SK-N-SH (cell line): ENCODE measurements at regions not wholly inside any gene's neighbourhood (a gene's known extent, or its start where the extent isn't known, plus 50 kb on each side); places are given as distances from the start of the nearest gene placed in this dataset.

Source experiments
- CTCF ChIA-PET: fragments of 300-600, 350-600 bp; formaldehyde crosslinking; extraction: SDS; loops from one replicate; lab custom pipeline; 2021; lab: Yijun Ruan, JAX
- POLR2A ChIA-PET: fragments of 350-600 bp; sonication (Branson Sonifier 250); formaldehyde crosslinking; extraction: SDS; loops from one replicate; lab custom pipeline; 2020; ENCODE audit warnings: antibody characterized with exemption, inconsistent platforms; lab: Yijun Ruan, JAX
- DNase-seq: peaks from one replicate; pipeline ENCODE4 v3.0.0; 2012
- H2AFZ ChIP-seq: fragments of 200-600 bp; sonication (generic); 2 replicates; pipeline ENCODE4 v1.8.1; 2016; ENCODE audit warnings: antibody characterized with exemption, mild to moderate bottlenecking, low read depth
- H3F3A ChIP-seq: fragments of 200-600 bp; sonication (generic); replicated peaks from 2 replicates; pipeline ENCODE3; 2016; ENCODE audit warnings: antibody characterized with exemption, mild to moderate bottlenecking; ENCODE audit not compliant: insufficient read depth
- H3K27ac ChIP-seq, 2 experiments: fragments of 200-500 bp in 1 of 2; fragments of 200-600 bp in 1 of 2; sonication (Bioruptor generic) in 1 of 2; sonication (generic), shearing (Covaris generic) in 1 of 2; 2 replicates each; pipeline versions ENCODE4 v1.5.1 to v1.6.1; 2014 to 2016; ENCODE audit warnings: low read depth in 2 of 2, inconsistent platforms in 1 of 2, low read length in 1 of 2, mild to moderate bottlenecking in 1 of 2, mixed read lengths in 1 of 2
- H3K27me3 ChIP-seq: fragments of 200-600 bp; sonication (generic), shearing (Covaris generic); 2 replicates; pipeline ENCODE4 v1.6.1; 2016; ENCODE audit warnings: mixed run types; ENCODE audit not compliant: insufficient read depth
- H3K36me3 ChIP-seq, 2 experiments: fragments of 200-500 bp in 1 of 2; fragments of 200-600 bp in 1 of 2; sonication (Bioruptor generic) in 1 of 2; sonication (generic) in 1 of 2; replicated peaks in 1 of 2; 2 replicates each; pipeline versions ENCODE3 to v1.5.1; 2014 to 2016; ENCODE audit warnings: low read length in 1 of 2, mild to moderate bottlenecking in 1 of 2; ENCODE audit not compliant: insufficient read depth in 2 of 2, control insufficient read depth in 1 of 2
- H3K4me1 ChIP-seq, 2 experiments: fragments of 200-500 bp in 1 of 2; fragments of 200-600 bp in 1 of 2; sonication (Bioruptor generic) in 1 of 2; sonication (generic), shearing (Covaris generic) in 1 of 2; 2 replicates each; pipeline versions ENCODE4 v1.5.1 to v1.6.1; 2014 to 2016; ENCODE audit warnings: low read depth in 1 of 2, low read length in 1 of 2, mixed run types in 1 of 2; ENCODE audit not compliant: insufficient read depth in 2 of 2, control insufficient read depth in 1 of 2
- H3K4me2 ChIP-seq: fragments of 200-600 bp; sonication (generic), shearing (Covaris generic); 2 replicates; pipeline ENCODE4 v1.6.1; 2017; ENCODE audit warnings: mixed run types
- H3K4me3 ChIP-seq, 2 experiments: fragments of 200-500 bp in 1 of 2; fragments of 200-600 bp in 1 of 2; sonication (Bioruptor generic) in 1 of 2; sonication (generic), shearing (Covaris generic) in 1 of 2; 2 replicates each; pipeline versions ENCODE4 v1.5.1 to v1.8.1; 2014 to 2016; ENCODE audit warnings: low read depth in 2 of 2, inconsistent platforms in 1 of 2, low read length in 1 of 2, mild to moderate bottlenecking in 1 of 2, mixed read lengths in 1 of 2, moderate library complexity in 1 of 2
- H3K79me2 ChIP-seq: fragments of 200-600 bp; sonication (generic); 2 replicates; pipeline ENCODE4 v1.8.1; 2017; ENCODE audit warnings: mild to moderate bottlenecking; ENCODE audit not compliant: insufficient read depth
- H3K9ac ChIP-seq: fragments of 200-600 bp; sonication (generic); 2 replicates; pipeline ENCODE4 v1.6.1; 2017; ENCODE audit warnings: mixed run types
- H3K9me2 ChIP-seq: fragments of 200-600 bp; sonication (generic); 2 replicates; pipeline ENCODE4 v1.6.1; 2017; ENCODE audit warnings: mixed run types
- H3K9me3 ChIP-seq: fragments of 200-600 bp; sonication (generic); 2 replicates; pipeline ENCODE4 v1.6.1; 2017; ENCODE audit warnings: mixed run types, mild to moderate bottlenecking, moderate library complexity
- H4K20me1 ChIP-seq: fragments of 200-600 bp; sonication (generic); 2 replicates; pipeline ENCODE4 v1.6.1; 2017; ENCODE audit warnings: mild to moderate bottlenecking, mixed run types; ENCODE audit not compliant: insufficient read depth
- CTCF ChIP-seq: fragments of 200-600 bp; sonication (generic); IDR thresholded peaks from 2 replicates; pipeline ENCODE4 v1.6.1; 2017; ENCODE audit warnings: antibody characterized with exemption, mild to moderate bottlenecking, moderate library complexity
- ELF1 ChIP-seq: IDR thresholded peaks from 2 replicates; pipeline ENCODE4 v1.4.0; 2012
- EP300 ChIP-seq, 2 experiments: IDR thresholded peaks; 2 replicates each; pipeline versions ENCODE4 v1.4.0 to v1.6.1; 2012; ENCODE audit warnings: borderline replicate concordance in 1 of 2, low read depth in 1 of 2, low read length in 1 of 2
- GATA2 ChIP-seq: sonication (generic); formaldehyde crosslinking; IDR thresholded peaks from 2 replicates; pipeline ENCODE4 v1.5.0; 2020; ENCODE audit warnings: mild to moderate bottlenecking, missing genetic modification reagents
- IRF3 ChIP-seq: fragments of 150-350 bp; IDR thresholded peaks from 2 replicates; pipeline ENCODE4 v1.6.1; 2016; ENCODE audit warnings: mild to moderate bottlenecking, low read depth, low read length
- JUND ChIP-seq: IDR thresholded peaks from 2 replicates; pipeline ENCODE4 v1.4.0; 2012
- MXI1 ChIP-seq: IDR thresholded peaks from 2 replicates; pipeline ENCODE4 v1.6.1; 2012; ENCODE audit warnings: mild to moderate bottlenecking, low read depth, low read length, improper control_type of control experiment
- NFIC ChIP-seq: IDR thresholded peaks from 2 replicates; pipeline ENCODE4 v1.4.0; 2012; ENCODE audit warnings: borderline replicate concordance
- POLR2AphosphoS5 ChIP-seq: IDR thresholded peaks from 2 replicates; pipeline ENCODE4 v1.6.1; 2012; ENCODE audit warnings: low read depth, low read length
- RCOR1 ChIP-seq: fragments of 150-350 bp; IDR thresholded peaks from 2 replicates; pipeline ENCODE4 v1.6.1; 2017; ENCODE audit warnings: antibody characterized with exemption, low read length
- RFX5 ChIP-seq: IDR thresholded peaks from 2 replicates; pipeline ENCODE4 v1.6.1; 2012; ENCODE audit warnings: mild to moderate bottlenecking, improper control_type of control experiment, low read length
- RXRA ChIP-seq: IDR thresholded peaks from 2 replicates; pipeline ENCODE4 v1.4.0; 2012; ENCODE audit warnings: low read depth, mild to moderate bottlenecking, borderline replicate concordance
- SMC3 ChIP-seq: IDR thresholded peaks from 2 replicates; pipeline ENCODE4 v1.6.1; 2012; ENCODE audit warnings: low read depth, low read length, improper control_type of control experiment
- TAF1 ChIP-seq: IDR thresholded peaks from 2 replicates; pipeline ENCODE4 v1.6.1; 2012; ENCODE audit warnings: low read depth, mild to moderate bottlenecking, low read length, moderate library complexity, borderline replicate concordance
- TCF12 ChIP-seq: IDR thresholded peaks from 2 replicates; pipeline ENCODE4 v1.4.0; 2012
- TEAD4 ChIP-seq: IDR thresholded peaks from 2 replicates; pipeline ENCODE4 v1.4.0; 2012; ENCODE audit warnings: mild to moderate bottlenecking, borderline replicate concordance; ENCODE audit not compliant: insufficient read depth
- USF1 ChIP-seq: IDR thresholded peaks from 2 replicates; pipeline ENCODE4 v1.4.0; 2012; ENCODE audit warnings: low read depth, borderline replicate concordance
- USF2 ChIP-seq: fragments of 150-350 bp; IDR thresholded peaks from 2 replicates; pipeline ENCODE4 v1.6.1; 2017; ENCODE audit warnings: antibody characterized with exemption, low read length, low read depth, borderline replicate concordance
- WGBS: methylation state at CpG from one replicate; pipeline ENCODE4 v1.1.6; 2017; ENCODE audit warnings: low lambda C conversion rate; 5-methylcytosine and 5-hydroxymethylcytosine counted together

GRCh38 chr10:10338339-10338738 is 679.3 kb upstream of the CELF2 start:
- Histone ChIP-seq H3K4me3 (no peak overlapping the region), H3K9ac (no peak overlapping the region), H3K4me1 (no peaks in the 10 kb centered on the region), H3K4me2 (no peak overlapping the region), H2AFZ (no peak overlapping the region), H3F3A (no peaks in the 10 kb centered on the region), H3K79me2 (no peaks in the 10 kb centered on the region), H3K27ac (no peak overlapping the region), H3K9me3 (0 out of 2 replicates have a peak, but pooled peaks cover 6% of the 10 kb centered on the region), H3K36me3 (no peaks in the 10 kb centered on the region), H3K9me2 (no peaks in the 10 kb centered on the region), H3K27me3 (no peaks in the 10 kb centered on the region), H4K20me1 (no peaks in the 10 kb centered on the region)
- TF ChIP-seq IRF3 (no peak), TEAD4 (no peak), TAF1 (no peak), NFIC (no peak), RXRA (no peak)
- WGBS = 20% methylated on average over 5 of the region's 5 CpGs
- CTCF ChIA-PET = no interaction called here
- DNase-seq = no peak
- POLR2A ChIA-PET = no interaction called here

GRCh38 chr10:10346390-10347150 is 671.1 kb upstream of the CELF2 start:
- Histone ChIP-seq H2AFZ (no peak overlapping the region), H3K36me3 (no peaks in the 10 kb centered on the region), H3K4me3 (no peak overlapping the region), H3K9ac (no peak overlapping the region), H3K4me2 (no peak overlapping the region), H3K4me1 (no peaks in the 10 kb centered on the region), H3F3A (no peaks in the 10 kb centered on the region), H3K9me3 (no peaks in the 10 kb centered on the region), H3K27me3 (no peaks in the 10 kb centered on the region), H3K9me2 (no peaks in the 10 kb centered on the region), H3K79me2 (no peaks in the 10 kb centered on the region), H3K27ac (no peak overlapping the region), H4K20me1 (no peaks in the 10 kb centered on the region)
- DNase-seq = no peak
- CTCF ChIA-PET = no interaction called here
- WGBS = 17% methylated on average over 8 of the region's 8 CpGs
- TF ChIP-seq GATA2 (CRISPR knock-in tag) (no peak), TCF12 (no peak), POLR2AphosphoS5 (no peak), SMC3 (no peak), USF2 (no peak), RFX5 (no peak), RCOR1 (no peak), USF1 (no peak), ELF1 (no peak), CTCF (no peak), MXI1 (no peak), JUND (no peak), EP300 (IDR thresholded peaks at IDR 0.05; ENCODE audit: borderline replicate concordance in 1 of 2, low read depth in 1 of 2, low read length in 1 of 2) (no peak), RXRA (no peak)
- POLR2A ChIA-PET = no interaction called here
